Heart left ventricle (tissue), 16 donors: ENCODE measurements at regions not wholly inside any gene's neighbourhood (a gene's known extent, or its start where the extent isn't known, plus 50 kb on each side); places are given as distances from the start of the nearest gene placed in this dataset.

Experiments used
- ATAC-seq, 4 donors: fragments of 200-7000 bp; cut with Tn5 transposase; one replicate each; pipeline ENCODE4 v1.9.1; 2020 to 2022; ENCODE audit warnings: moderate library complexity in 4 of 4, mild to moderate bottlenecking in 3 of 4, moderate number of reproducible peaks in 1 of 4
- DNase-seq, 5 donors: peaks; one replicate each; pipeline ENCODE4 v3.0.0-alpha.2; 2020
- H3K27ac ChIP-seq, 12 donors: fragments of 200-600 bp; sonication (generic) in 4 of 12; one replicate each; pipeline versions ENCODE4 v1.5.0 to v1.8.0; 2016 to 2022; ENCODE audit warnings: mild to moderate bottlenecking in 2 of 12
- H3K27me3 ChIP-seq, 9 donors: fragments of 200-600 bp; sonication (generic) in 2 of 9; one replicate each; pipeline versions ENCODE4 v1.5.1 to v1.8.0; 2016 to 2022; ENCODE audit warnings: mild to moderate bottlenecking in 3 of 9
- H3K36me3 ChIP-seq, 9 donors: fragments of 200-600 bp; sonication (generic) in 2 of 9; one replicate each; pipeline versions ENCODE4 v1.5.0 to v1.8.0; 2018 to 2022; ENCODE audit warnings: mild to moderate bottlenecking in 2 of 9
- H3K4me1 ChIP-seq, 12 donors: fragments of 200-600 bp; sonication (generic) in 4 of 12; one replicate each; pipeline versions ENCODE4 v1.5.0 to v1.8.0; 2016 to 2022; ENCODE audit warnings: mild to moderate bottlenecking in 3 of 12
- H3K4me3 ChIP-seq, 12 donors: fragments of 200-600 bp; sonication (generic) in 4 of 12; one replicate each; pipeline versions ENCODE4 v1.5.0 to v1.8.0; 2017 to 2022; ENCODE audit warnings: mild to moderate bottlenecking in 9 of 12, moderate library complexity in 4 of 12
- H3K9me3 ChIP-seq, 12 donors: fragments of 200-600 bp; sonication (generic) in 4 of 12; one replicate each; pipeline versions ENCODE4 v1.5.0 to v1.8.0; 2016 to 2022; ENCODE audit warnings: mild to moderate bottlenecking in 1 of 12
- POLR2A ChIP-seq, 2 donors: fragments of 450-650 bp; IDR thresholded peaks; one replicate each; pipeline ENCODE4 v1.6.1; 2017; ENCODE audit warnings: antibody characterized with exemption in 2 of 2, mild to moderate bottlenecking in 2 of 2, moderate library complexity in 2 of 2
- WGBS, 4 donors: extraction: QIAGEN DNeasy Blood & Tissue Kit in 2 of 4; methylation state at CpG; one replicate each; pipeline versions ENCODE4 v1.1.5 to v1.1.7; 2013 to 2018; 5-methylcytosine and 5-hydroxymethylcytosine counted together
- intact Hi-C, 10 donors: fragments of 100-400 bp; cut with DNase I; formaldehyde crosslinking; loops; one replicate each; pipeline versions ENCODE4 v1.11.1 to v1.14.2; 2022
- TF ChIP-seq, protein P1 (sequence below), 12 donors: fragments of 200-600 bp; sonication (generic) in 4 of 12; IDR thresholded peaks; one replicate each; pipeline versions ENCODE4 v1.5.0 to v1.8.0; 2018 to 2022; ENCODE audit warnings: antibody characterized with exemption in 12 of 12, mild to moderate bottlenecking in 5 of 12
- donor health status: ischemic (EF 13 %, LVEDD 7.1; RV severe dilation, severe dysfunction).
- donor health status: healthy with polysubstance abuse.
- donor health status: DM: no; HTN: yes; CAD: no.
- donor health status: DM: no; HTN: no; CAD: no.
- donor health status: ischemic (EF 25% LVEDD 6.9; RV normal size, moderate dysfunction).
- donor health status: ischemic (EF 25% LVEDD 5.7; RV mildly dilated, moderate dysfunction).
- donor health status: healthy.
- donor health status: DM: yes; HTN: yes; CAD: no.
- donor health status: ischemic (EF 35%, LVEDD 5.7; RV mildly dilated, moderate dysfunction).
- donor health status: nonischemic (EF 11% LVEDD 7.7; RV severe dilation, severe dysfunction).
- donor health status: DM: yes; HTN: yes; CAD: no.
- donor health status: PGD.
- donor health status: ischemic (EF 29% LVEDD 5.4; RV normal size, mild dysfunction).
- donor health status: nonischemic (EF 23%, LVEDD 6.1; RV moderate dilation, normal function).

- Histone ChIP-seq H3K4me1 (peaks cover 0 to 13% (median 0%) of the 10 kb centered on the region in 12 donors), H3K36me3 (no peaks in the 10 kb centered on the region), H3K9me3 (peaks cover 0 to 7% (median 0%) of the 10 kb centered on the region in 12 donors), H3K27me3 (no peaks in the 10 kb centered on the region), H3K4me3 (no peak overlapping the region), H3K27ac (no peak overlapping the region)
- DNase-seq = no peak
- TF ChIP-seq, protein P1, sequence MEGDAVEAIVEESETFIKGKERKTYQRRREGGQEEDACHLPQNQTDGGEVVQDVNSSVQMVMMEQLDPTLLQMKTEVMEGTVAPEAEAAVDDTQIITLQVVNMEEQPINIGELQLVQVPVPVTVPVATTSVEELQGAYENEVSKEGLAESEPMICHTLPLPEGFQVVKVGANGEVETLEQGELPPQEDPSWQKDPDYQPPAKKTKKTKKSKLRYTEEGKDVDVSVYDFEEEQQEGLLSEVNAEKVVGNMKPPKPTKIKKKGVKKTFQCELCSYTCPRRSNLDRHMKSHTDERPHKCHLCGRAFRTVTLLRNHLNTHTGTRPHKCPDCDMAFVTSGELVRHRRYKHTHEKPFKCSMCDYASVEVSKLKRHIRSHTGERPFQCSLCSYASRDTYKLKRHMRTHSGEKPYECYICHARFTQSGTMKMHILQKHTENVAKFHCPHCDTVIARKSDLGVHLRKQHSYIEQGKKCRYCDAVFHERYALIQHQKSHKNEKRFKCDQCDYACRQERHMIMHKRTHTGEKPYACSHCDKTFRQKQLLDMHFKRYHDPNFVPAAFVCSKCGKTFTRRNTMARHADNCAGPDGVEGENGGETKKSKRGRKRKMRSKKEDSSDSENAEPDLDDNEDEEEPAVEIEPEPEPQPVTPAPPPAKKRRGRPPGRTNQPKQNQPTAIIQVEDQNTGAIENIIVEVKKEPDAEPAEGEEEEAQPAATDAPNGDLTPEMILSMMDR (IDR thresholded peaks at IDR 0.05) = no peak
- TF ChIP-seq POLR2A (IDR thresholded peaks at IDR 0.05) = no peak
- intact Hi-C loops = no loop called here
- no peak for ATAC-seq
- WGBS, 4 donors = 22 to 58% (median 41%) methylated on average over 1 of the region's 1 CpG
Measured at GRCh38 chr2:228417956-228418355, 236.5 kb upstream of the SPHKAP start.

- ATAC-seq = no peak
- DNase-seq = no peak
Measured at GRCh38 chr2:228417526-228417925, 236.0 kb upstream of the SPHKAP start.

DNA sequence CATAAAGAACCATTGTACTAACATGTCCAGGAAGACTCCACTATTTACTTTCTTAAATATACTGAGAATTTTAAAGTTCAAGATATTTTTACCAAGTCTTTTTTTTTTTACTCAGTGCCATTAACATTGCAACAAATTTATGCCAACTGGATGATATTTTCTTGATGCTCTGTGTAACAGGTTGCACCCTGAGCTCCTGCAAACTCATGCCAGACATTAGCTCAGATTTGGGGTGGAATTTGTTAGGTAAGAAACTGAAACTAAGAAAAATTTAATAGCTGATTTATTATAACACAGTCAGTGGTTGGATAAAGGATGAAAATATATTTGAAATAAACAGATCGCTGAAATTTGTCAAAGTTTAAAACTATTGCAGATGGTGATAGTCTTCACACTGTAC is 228.6 kb upstream of the SPHKAP start:
- ATAC-seq (no peak), DNase-seq (no peak)
- Histone ChIP-seq H3K4me3 (no peak overlapping the region), H3K27ac (no peak overlapping the region), H3K9me3 (no peaks in the 10 kb centered on the region), H3K27me3 (no peaks in the 10 kb centered on the region), H3K36me3 (no peaks in the 10 kb centered on the region), H3K4me1 (no peaks in the 10 kb centered on the region)
- intact Hi-C loops = no loop called here
- WGBS, 4 donors = 90 to 100% (median 98%) methylated on average over 1 of the region's 1 CpG
- TF ChIP-seq POLR2A (IDR thresholded peaks at IDR 0.05) = no peak
- TF ChIP-seq, protein P1 (IDR thresholded peaks at IDR 0.05) = no peak

More at GRCh38 chr2:228417526-228417925, 236.0 kb upstream of the SPHKAP start:
- no peaks in the 10 kb centered on the region for H3K27me3 ChIP-seq
- H3K27ac ChIP-seq = no peak overlapping the region
- H3K4me3 ChIP-seq = no peak overlapping the region
- no peaks in the 10 kb centered on the region for H3K36me3 ChIP-seq
- peaks cover 0 to 7% (median 0%) of the 10 kb centered on the region in 12 donors for H3K9me3 ChIP-seq
- 42 to 52% (median 47%) methylated on average over 2 of the region's 2 CpGs for WGBS, 4 donors
- intact Hi-C loops = no loop called here
- H3K4me1 ChIP-seq = peaks cover 0 to 13% (median 0%) of the 10 kb centered on the region in 12 donors
- TF ChIP-seq, protein P1 (IDR thresholded peaks at IDR 0.05) = no peak
- no peak for TF ChIP-seq POLR2A (IDR thresholded peaks at IDR 0.05)

- no peak for ATAC-seq
- H3K4me3 ChIP-seq = no peak overlapping the region
- H3K27ac ChIP-seq = no peak overlapping the region
Measured at GRCh38 chr2:228409493-228409892, 228.0 kb upstream of the SPHKAP start.

More at GRCh38 chr2:228409493-228409892, 228.0 kb upstream of the SPHKAP start:
- Histone ChIP-seq H3K27me3 (no peaks in the 10 kb centered on the region), H3K9me3 (no peaks in the 10 kb centered on the region), H3K4me1 (no peaks in the 10 kb centered on the region), H3K36me3 (no peaks in the 10 kb centered on the region)
- no peak for DNase-seq
- TF ChIP-seq, protein P1 (IDR thresholded peaks at IDR 0.05) = no peak
- 54 to 62% (median 57%) methylated on average over 1 of the region's 1 CpG for WGBS, 4 donors
- intact Hi-C loops = no loop called here
